Ammon's horn (tissue), 1 donor: ENCODE measurements at regions not wholly inside any gene's neighbourhood (a gene's known extent, or its start where the extent isn't known, plus 50 kb on each side); places are given as distances from the start of the nearest gene placed in this dataset.

ENCODE experiments used
- DNase-seq: peaks from one replicate; pipeline ENCODE4 v3.0.0-alpha.2; 2016; ENCODE audit warnings: low spot score

DNA sequence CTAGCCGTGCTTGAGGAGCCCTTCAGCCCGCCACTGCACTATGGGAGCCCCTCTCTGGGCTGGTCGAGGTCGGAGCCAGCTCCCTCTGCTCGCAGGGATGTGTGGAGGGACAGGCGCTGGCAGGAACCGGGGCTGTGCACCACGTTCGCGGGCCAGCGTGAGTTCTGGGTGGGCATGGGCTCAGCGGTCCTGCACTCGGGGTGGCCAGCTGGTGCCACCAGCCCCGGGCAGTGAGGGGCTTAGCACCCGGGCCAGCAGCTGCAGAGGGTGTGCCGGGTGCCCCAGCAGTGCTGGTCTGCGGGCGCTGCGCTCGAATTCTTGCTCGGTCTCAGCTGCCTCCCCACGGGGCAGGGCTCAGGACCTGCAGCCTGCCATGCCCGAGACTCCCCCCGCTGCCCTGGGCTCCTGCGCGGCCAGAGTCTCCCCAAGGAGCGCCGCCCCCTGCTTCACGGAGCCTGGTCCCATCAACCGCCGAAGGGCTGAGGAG lies 90.8 kb upstream of the NRG3 start:
- DNase-seq: no peak

DNA sequence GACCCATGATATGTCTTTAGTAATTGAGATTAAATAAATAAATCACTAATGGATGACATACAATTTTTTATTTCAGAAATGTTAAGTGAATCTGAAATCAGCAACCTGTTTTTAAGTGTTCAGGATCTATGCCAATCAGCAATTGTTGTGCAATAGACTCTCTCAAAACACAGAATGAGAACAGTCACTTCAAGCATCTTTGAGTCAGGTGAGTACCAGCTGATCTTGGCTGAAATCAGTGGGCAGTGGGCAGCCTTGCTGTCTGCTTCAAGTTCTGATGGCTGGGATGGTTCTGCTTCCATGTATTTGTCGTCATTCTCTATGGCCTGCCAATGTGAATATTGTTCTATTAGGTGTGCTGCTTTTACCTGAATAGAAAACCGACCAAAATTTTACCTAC lies 82.3 kb upstream of the NRG3 start:
- no peak for DNase-seq

DNA sequence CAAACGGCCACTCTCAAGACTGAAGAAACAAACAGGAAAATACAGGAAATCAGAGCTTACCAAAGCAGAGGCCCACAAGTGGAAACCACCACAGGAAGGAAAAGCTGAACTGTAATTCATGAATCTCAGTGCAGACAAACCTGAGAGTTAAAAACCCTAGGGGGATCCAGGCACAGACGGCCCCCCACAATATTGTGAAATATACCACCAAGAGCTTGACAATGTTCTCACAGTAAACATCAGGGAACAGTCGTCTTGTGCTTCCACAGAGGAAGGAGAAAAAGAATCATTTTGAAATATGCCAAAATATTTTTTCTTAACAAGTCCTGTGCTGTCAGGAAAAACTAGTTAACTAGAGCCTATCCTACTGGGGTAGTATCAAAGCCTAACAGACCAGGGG lies 68.2 kb upstream of the NRG3 start:
- no peak for DNase-seq

DNA sequence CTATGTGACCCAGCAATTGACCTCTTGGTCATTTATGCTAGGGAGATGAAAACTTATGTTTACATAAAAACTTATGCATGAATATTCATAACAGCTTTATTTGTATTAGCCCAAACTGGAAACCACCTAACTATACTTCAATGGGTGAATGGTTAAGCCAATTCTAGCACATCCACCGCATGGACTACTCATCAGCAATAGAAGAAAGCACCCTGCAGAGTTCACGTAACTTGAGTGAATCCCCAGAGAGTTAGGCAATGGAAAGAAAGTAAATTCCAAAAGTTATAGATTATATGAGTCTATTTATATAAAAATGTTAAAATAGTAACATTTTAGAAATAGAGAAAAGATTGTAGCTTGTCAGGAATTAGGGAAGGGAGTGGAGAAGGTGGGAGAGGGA lies 60.2 kb upstream of the NRG3 start:
- DNase-seq: no peak

DNA sequence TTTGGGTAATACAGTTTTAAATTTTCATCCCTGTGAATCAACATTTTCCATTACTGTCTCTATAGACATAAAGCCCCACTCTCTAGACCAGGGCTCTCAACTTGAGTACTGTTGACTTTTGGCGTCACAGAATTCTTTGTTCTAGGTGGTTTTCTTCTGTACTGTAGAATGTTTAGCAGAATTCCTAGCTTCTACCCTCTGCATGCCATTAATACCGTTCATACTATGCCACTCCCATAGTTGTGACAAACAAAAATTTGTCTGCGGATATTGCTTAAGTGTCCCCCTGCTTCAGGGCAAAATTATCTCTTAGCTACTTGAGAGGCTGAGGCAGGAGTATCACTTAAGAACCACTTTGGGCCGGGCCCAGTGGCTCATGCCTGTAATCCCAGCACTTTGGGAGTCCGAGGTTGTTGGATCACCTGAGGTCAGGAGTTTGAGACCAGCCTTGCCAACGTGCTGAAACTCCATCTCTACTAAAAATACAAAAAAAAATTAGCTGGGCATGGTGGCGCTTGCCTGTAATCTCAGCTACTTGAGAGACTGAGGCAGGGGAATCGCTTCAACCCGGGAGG lies 57.3 kb upstream of the NRG3 start:
- no peak for DNase-seq

DNA sequence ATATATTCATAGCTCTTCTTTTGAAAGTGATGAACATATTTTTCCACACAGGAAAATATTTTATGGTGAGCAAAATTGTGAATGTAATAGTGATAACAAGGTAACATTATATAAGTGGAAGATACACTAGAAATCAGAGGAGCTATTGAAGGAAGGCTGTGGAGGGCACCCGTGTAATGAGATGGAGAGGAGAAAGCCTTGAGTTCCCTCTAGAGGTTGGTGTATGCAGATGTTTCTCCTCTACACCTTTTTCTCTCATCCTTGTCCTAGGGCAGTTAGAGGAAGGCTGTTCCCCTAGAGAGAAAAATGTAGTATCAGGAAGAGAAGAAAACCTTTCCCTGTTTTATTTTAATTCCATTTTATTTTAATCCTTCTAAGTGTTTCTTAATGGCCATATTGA lies 54.6 kb upstream of the NRG3 start:
- no peak for DNase-seq
